Large intestine (tissue), 3 donors: ENCODE measurements at regions not wholly inside any gene's neighbourhood (a gene's known extent, or its start where the extent isn't known, plus 50 kb on each side); places are given as distances from the start of the nearest gene placed in this dataset.
"Not testable (repeated sequence)": the region's sequence is repeated elsewhere in the genome, so short reads cannot be mapped to it uniquely, and the experiment has no call there.

ENCODE experiments used
- DNase-seq, 2 donors: peaks; one replicate each; pipeline versions ENCODE4 v3.0.0 to v3.0.0-alpha.2; 2013
- H3K27ac ChIP-seq: one replicate; pipeline ENCODE4 v1.5.1; 2013; ENCODE audit warnings: low read length
- H3K27me3 ChIP-seq: 2 replicates; pipeline ENCODE4 v1.6.1; 2013; ENCODE audit warnings: low read length; ENCODE audit not compliant: control insufficient read depth, insufficient read depth
- H3K36me3 ChIP-seq: 2 replicates; pipeline ENCODE4 v1.6.1; 2013; ENCODE audit warnings: low read length; ENCODE audit not compliant: control insufficient read depth, insufficient read depth
- H3K4me1 ChIP-seq: one replicate; pipeline ENCODE4 v1.6.1; 2013; ENCODE audit warnings: low read length; ENCODE audit not compliant: control insufficient read depth, insufficient read depth
- H3K4me3 ChIP-seq: one replicate; pipeline ENCODE4 v1.5.1; 2013; ENCODE audit warnings: low read length
- H3K9me3 ChIP-seq: one replicate; pipeline ENCODE4 v1.6.1; 2013; ENCODE audit warnings: mild to moderate bottlenecking, low read depth, low read length, moderate library complexity; ENCODE audit not compliant: control insufficient read depth
- WGBS: methylation state at CpG from one replicate; pipeline ENCODE4 v1.1.5; 2013; ENCODE audit warnings: low lambda C conversion rate; ENCODE audit not compliant: insufficient coverage; 5-methylcytosine and 5-hydroxymethylcytosine counted together

- DNase-seq, H3K36me3 ChIP-seq, H3K4me1 ChIP-seq, H3K4me3 ChIP-seq, H3K9me3 ChIP-seq, H3K27ac ChIP-seq: not testable (repeated sequence)
- WGBS = no CpG with 5 or more reads among the region's 4 CpGs
- peaks cover 15% of the 10 kb centered on the region for H3K27me3 ChIP-seq
These were observed 90.9 kb downstream of the GGTLC2 start for GRCh38 chr22:22735276-22735675.

GRCh38 chr22:22735695-22736611 lies 91.5 kb downstream of the GGTLC2 start:
- no peak for DNase-seq
- Histone ChIP-seq H3K4me3 (no peak overlapping the region), H3K4me1 (no peaks in the 10 kb centered on the region), H3K36me3 (no peaks in the 10 kb centered on the region), H3K27me3 (peaks cover 13% of the 10 kb centered on the region), H3K9me3 (no peaks in the 10 kb centered on the region), H3K27ac (no peak overlapping the region)
- no CpG with 5 or more reads among the region's 3 CpGs for WGBS

- no peak for DNase-seq
- Histone ChIP-seq H3K4me1 (no peaks in the 10 kb centered on the region), H3K36me3 (no peaks in the 10 kb centered on the region), H3K27ac (no peak overlapping the region), H3K27me3 (peaks cover 13% of the 10 kb centered on the region), H3K9me3 (no peaks in the 10 kb centered on the region), H3K4me3 (no peak overlapping the region)
- WGBS = no CpG with 5 or more reads among the region's 2 CpGs
These were observed 93.2 kb downstream of the GGTLC2 start for GRCh38 chr22:22737590-22737989.

- DNase-seq = no peak
- no peaks in the 10 kb centered on the region for H3K4me1 ChIP-seq
- peaks cover 13% of the 10 kb centered on the region for H3K27me3 ChIP-seq
- no peak overlapping the region for H3K4me3 ChIP-seq
- no peaks in the 10 kb centered on the region for H3K9me3 ChIP-seq
- WGBS = no CpG with 5 or more reads among the region's 5 CpGs
- H3K27ac ChIP-seq = no peak overlapping the region
- no peaks in the 10 kb centered on the region for H3K36me3 ChIP-seq
These were observed 94.7 kb downstream of the GGTLC2 start for GRCh38 chr22:22738959-22739585.

- no peak for DNase-seq
- H3K9me3 ChIP-seq = no peaks in the 10 kb centered on the region
- no peak overlapping the region for H3K27ac ChIP-seq
- peaks cover 27% of the 10 kb centered on the region for H3K27me3 ChIP-seq
- H3K36me3 ChIP-seq = no peaks in the 10 kb centered on the region
- H3K4me3 ChIP-seq = no peak overlapping the region
- no peaks in the 10 kb centered on the region for H3K4me1 ChIP-seq
- WGBS = 62% methylated on average over 3 of the region's 5 CpGs
These were observed 96.3 kb downstream of the GGTLC2 start for GRCh38 chr22:22740560-22741276.

GRCh38 chr22:22741843-22742242 lies 97.4 kb downstream of the GGTLC2 start:
- H3K27ac ChIP-seq = no peak overlapping the region
- no peak overlapping the region for H3K4me3 ChIP-seq
- H3K36me3 ChIP-seq = no peaks in the 10 kb centered on the region
- no peaks in the 10 kb centered on the region for H3K9me3 ChIP-seq
- DNase-seq = no peak
- no peaks in the 10 kb centered on the region for H3K4me1 ChIP-seq
- H3K27me3 ChIP-seq = peaks cover 24% of the 10 kb centered on the region
- 83% methylated on average over 2 of the region's 4 CpGs for WGBS

GRCh38 chr22:22742641-22743040 lies 98.2 kb downstream of the GGTLC2 start:
- Histone ChIP-seq H3K36me3 (no peaks in the 10 kb centered on the region), H3K4me1 (no peaks in the 10 kb centered on the region), H3K9me3 (no peaks in the 10 kb centered on the region), H3K4me3 (no peak overlapping the region), H3K27ac (no peak overlapping the region), H3K27me3 (peaks cover 21% of the 10 kb centered on the region)
- no CpG with 5 or more reads among the region's 2 CpGs for WGBS
- no peak for DNase-seq

GRCh38 chr22:22743128-22743760 lies 98.8 kb downstream of the GGTLC2 start:
- DNase-seq = no peak
- Histone ChIP-seq H3K4me3 (no peak overlapping the region), H3K36me3 (no peaks in the 10 kb centered on the region), H3K4me1 (no peaks in the 10 kb centered on the region), H3K27me3 (peaks cover 21% of the 10 kb centered on the region), H3K9me3 (no peaks in the 10 kb centered on the region), H3K27ac (no peak overlapping the region)
- 100% methylated on average over 1 of the region's 3 CpGs for WGBS

GRCh38 chr22:22744412-22745224 lies 100.2 kb downstream of the GGTLC2 start:
- no peak overlapping the region for H3K27ac ChIP-seq
- no CpG with 5 or more reads among the region's 9 CpGs for WGBS
- H3K9me3 ChIP-seq = no peaks in the 10 kb centered on the region
- peaks cover 14% of the 10 kb centered on the region for H3K27me3 ChIP-seq
- H3K4me1 ChIP-seq = no peaks in the 10 kb centered on the region
- H3K4me3 ChIP-seq = no peak overlapping the region
- DNase-seq = no peak
- no peaks in the 10 kb centered on the region for H3K36me3 ChIP-seq
